ENCODE measurements at regions not wholly inside any gene's neighbourhood (a gene's known extent, or its start where the extent isn't known, plus 50 kb on each side); places are given as distances from the start of the nearest gene placed in this dataset.

DNA sequence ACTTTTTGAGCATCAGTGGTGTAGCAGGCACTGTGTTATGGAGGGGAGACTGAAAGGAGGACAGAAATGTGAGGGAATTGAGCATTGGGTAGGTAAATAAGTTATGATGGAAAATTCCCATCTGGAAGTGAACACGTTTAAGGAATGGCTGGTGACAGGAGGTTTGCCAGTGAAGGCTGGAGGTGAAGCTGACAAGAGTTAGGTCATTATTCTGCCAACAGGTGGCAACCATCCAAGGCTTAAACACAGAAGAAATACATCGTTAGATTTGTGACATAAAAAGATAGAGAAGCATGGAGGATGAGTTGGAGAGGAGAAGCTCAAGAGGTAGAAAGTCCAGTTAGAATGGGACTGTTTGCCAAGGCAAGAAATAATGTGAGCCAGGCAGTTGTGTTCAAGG lies 455.3 kb upstream of the SGCD start:
- TF ChIP-seq, protein P1, sequence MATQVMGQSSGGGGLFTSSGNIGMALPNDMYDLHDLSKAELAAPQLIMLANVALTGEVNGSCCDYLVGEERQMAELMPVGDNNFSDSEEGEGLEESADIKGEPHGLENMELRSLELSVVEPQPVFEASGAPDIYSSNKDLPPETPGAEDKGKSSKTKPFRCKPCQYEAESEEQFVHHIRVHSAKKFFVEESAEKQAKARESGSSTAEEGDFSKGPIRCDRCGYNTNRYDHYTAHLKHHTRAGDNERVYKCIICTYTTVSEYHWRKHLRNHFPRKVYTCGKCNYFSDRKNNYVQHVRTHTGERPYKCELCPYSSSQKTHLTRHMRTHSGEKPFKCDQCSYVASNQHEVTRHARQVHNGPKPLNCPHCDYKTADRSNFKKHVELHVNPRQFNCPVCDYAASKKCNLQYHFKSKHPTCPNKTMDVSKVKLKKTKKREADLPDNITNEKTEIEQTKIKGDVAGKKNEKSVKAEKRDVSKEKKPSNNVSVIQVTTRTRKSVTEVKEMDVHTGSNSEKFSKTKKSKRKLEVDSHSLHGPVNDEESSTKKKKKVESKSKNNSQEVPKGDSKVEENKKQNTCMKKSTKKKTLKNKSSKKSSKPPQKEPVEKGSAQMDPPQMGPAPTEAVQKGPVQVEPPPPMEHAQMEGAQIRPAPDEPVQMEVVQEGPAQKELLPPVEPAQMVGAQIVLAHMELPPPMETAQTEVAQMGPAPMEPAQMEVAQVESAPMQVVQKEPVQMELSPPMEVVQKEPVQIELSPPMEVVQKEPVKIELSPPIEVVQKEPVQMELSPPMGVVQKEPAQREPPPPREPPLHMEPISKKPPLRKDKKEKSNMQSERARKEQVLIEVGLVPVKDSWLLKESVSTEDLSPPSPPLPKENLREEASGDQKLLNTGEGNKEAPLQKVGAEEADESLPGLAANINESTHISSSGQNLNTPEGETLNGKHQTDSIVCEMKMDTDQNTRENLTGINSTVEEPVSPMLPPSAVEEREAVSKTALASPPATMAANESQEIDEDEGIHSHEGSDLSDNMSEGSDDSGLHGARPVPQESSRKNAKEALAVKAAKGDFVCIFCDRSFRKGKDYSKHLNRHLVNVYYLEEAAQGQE (IDR thresholded peaks at IDR 0.05; ENCODE audit: insufficient read depth in 1 of 2, low read depth in 2 of 2, low read length in 1 of 2) = no peak
- no peak for TF ChIP-seq POLR2AphosphoS5 (IDR thresholded peaks at IDR 0.05; ENCODE audit: low read depth, low read length)
